Testis (tissue), 2 donors: ENCODE measurements at regions not wholly inside any gene's neighbourhood (a gene's known extent, or its start where the extent isn't known, plus 50 kb on each side); places are given as distances from the start of the nearest gene placed in this dataset.

Source experiments
- CTCF ChIP-seq, 3 experiments: fragments of 450-650 bp in 2 of 3; fragments of 200-600 bp in 1 of 3; sonication (generic) in 1 of 3; IDR thresholded peaks; one replicate each; pipeline ENCODE4 v1.5.1; 2016 to 2019; ENCODE audit warnings: antibody characterized with exemption in 3 of 3, mild to moderate bottlenecking in 2 of 3, moderate library complexity in 1 of 3
- POLR2A ChIP-seq: fragments of 450-650 bp; IDR thresholded peaks from one replicate; pipeline ENCODE4 v1.6.1; 2017; ENCODE audit warnings: antibody characterized with exemption, mild to moderate bottlenecking, moderate library complexity

GRCh38 chr17:71656964-71657858 lies 463.6 kb upstream of the SOX9 start:
- no peak for TF ChIP-seq CTCF (IDR thresholded peaks at IDR 0.05)
- TF ChIP-seq POLR2A: no peak
